CD14-positive monocyte (primary cell): ENCODE measurements at regions not wholly inside any gene's neighbourhood (a gene's known extent, or its start where the extent isn't known, plus 50 kb on each side); places are given as distances from the start of the nearest gene placed in this dataset.

Experiments
- DNase-seq, 3 donors: peaks; one replicate each; pipeline ENCODE4 v3.0.0-alpha.2; 2011 to 2022
- H2AFZ ChIP-seq: 2 replicates; pipeline ENCODE4 v1.6.0; 2012; ENCODE audit warnings: mild to moderate bottlenecking, low read depth, low read length, inconsistent platforms; ENCODE audit not compliant: insufficient read depth, poor library complexity, severe bottlenecking
- H3K27ac ChIP-seq, 2 donors: 1 replicate in 1 of 2; 2 replicates in 1 of 2; pipeline ENCODE4 v1.5.1; 2012 to 2013; ENCODE audit warnings: low read length in 2 of 2, control low read depth in 1 of 2, inconsistent platforms in 1 of 2, low read depth in 1 of 2, mild to moderate bottlenecking in 1 of 2
- H3K27me3 ChIP-seq, 2 donors: one replicate each; pipeline versions ENCODE4 v1.6.0 to v1.6.1; 2011 to 2013; ENCODE audit warnings: low read length in 2 of 2; ENCODE audit not compliant: control insufficient read depth in 2 of 2, insufficient read depth in 2 of 2
- H3K36me3 ChIP-seq, 2 donors: replicated peaks in 1 of 2; 1 replicate in 1 of 2; 2 replicates in 1 of 2; pipeline versions ENCODE4 v1.5.1 to v1.6.1; 2012 to 2013; ENCODE audit warnings: low read length in 2 of 2, control low read depth in 1 of 2, inconsistent platforms in 1 of 2, mild to moderate bottlenecking in 1 of 2; ENCODE audit not compliant: insufficient read depth in 2 of 2, control insufficient read depth in 1 of 2
- H3K4me1 ChIP-seq, 2 donors: 1 replicate in 1 of 2; 2 replicates in 1 of 2; pipeline versions ENCODE4 v1.5.1 to v1.6.1; 2012 to 2013; ENCODE audit warnings: low read length in 2 of 2, control low read depth in 1 of 2, inconsistent platforms in 1 of 2, mild to moderate bottlenecking in 1 of 2, moderate library complexity in 1 of 2; ENCODE audit not compliant: insufficient read depth in 2 of 2, control insufficient read depth in 1 of 2
- H3K4me2 ChIP-seq: replicated peaks from 2 replicates; pipeline ENCODE3; 2012; ENCODE audit warnings: low read length, moderate library complexity, mild to moderate bottlenecking; ENCODE audit not compliant: poor library complexity, severe bottlenecking; ENCODE audit errors: extremely low read depth
- H3K4me3 ChIP-seq, 3 experiments: fragments of 200-600 bp in 1 of 3; sonication (generic) in 1 of 3; replicated peaks in 1 of 3; 1 replicate in 2 of 3; 2 replicates in 1 of 3; pipeline ENCODE4 v1.5.1; 2011 to 2013; ENCODE audit warnings: low read length in 3 of 3, mild to moderate bottlenecking in 3 of 3, control low read depth in 2 of 3, low read depth in 2 of 3, inconsistent platforms in 1 of 3, moderate library complexity in 1 of 3
- H3K79me2 ChIP-seq: 2 replicates; pipeline ENCODE4 v1.6.0; 2012; ENCODE audit warnings: mild to moderate bottlenecking, control low read depth, inconsistent platforms, low read length, moderate library complexity; ENCODE audit not compliant: insufficient read depth
- H3K9ac ChIP-seq: 2 replicates; pipeline ENCODE4 v1.6.0; 2017; ENCODE audit warnings: low read length, mild to moderate bottlenecking; ENCODE audit not compliant: insufficient read depth, poor library complexity, severe bottlenecking
- H3K9me3 ChIP-seq, 2 donors: replicated peaks in 1 of 2; 1 replicate in 1 of 2; 2 replicates in 1 of 2; pipeline versions ENCODE4 v1.5.1 to v1.6.1; 2012 to 2013; ENCODE audit warnings: low read length in 2 of 2, control low read depth in 1 of 2; ENCODE audit not compliant: control insufficient read depth in 1 of 2, insufficient read depth in 1 of 2
- H4K20me1 ChIP-seq: 2 replicates; pipeline ENCODE4 v1.6.0; 2012; ENCODE audit warnings: mild to moderate bottlenecking, low read length, control low read depth, moderate library complexity; ENCODE audit not compliant: insufficient read depth
- H3K27ac Mint-ChIP-seq, 7 donors: one replicate each; pipeline ENCODE4 v1.8.0; 2020; ENCODE audit warnings: mild to moderate bottlenecking in 7 of 7, mixed read lengths in 7 of 7, moderate library complexity in 6 of 7, inconsistent platforms in 2 of 7
- H3K27me3 Mint-ChIP-seq, 3 donors: one replicate each; pipeline ENCODE4 v1.8.0; 2021 to 2022; ENCODE audit warnings: low read depth in 3 of 3, mild to moderate bottlenecking in 3 of 3, mixed read lengths in 3 of 3, moderate library complexity in 3 of 3, inconsistent platforms in 1 of 3
- H3K36me3 Mint-ChIP-seq, 2 donors: one replicate each; pipeline ENCODE4 v1.8.0; 2020; ENCODE audit warnings: mixed read lengths in 2 of 2, inconsistent platforms in 1 of 2, mild to moderate bottlenecking in 1 of 2
- H3K4me1 Mint-ChIP-seq: one replicate; pipeline ENCODE4 v1.8.0; 2020; ENCODE audit warnings: mild to moderate bottlenecking, mixed read lengths
- H3K4me3 Mint-ChIP-seq, 2 donors: one replicate each; pipeline ENCODE4 v1.8.0; 2020; ENCODE audit warnings: mild to moderate bottlenecking in 2 of 2, mixed read lengths in 2 of 2, moderate library complexity in 1 of 2
- H3K9me3 Mint-ChIP-seq, 7 donors: one replicate each; pipeline ENCODE4 v1.8.0; 2020 to 2022; ENCODE audit warnings: mixed read lengths in 7 of 7, mild to moderate bottlenecking in 6 of 7, moderate library complexity in 6 of 7, inconsistent platforms in 2 of 7
- CTCF ChIP-seq: fragments of 200-600 bp; IDR thresholded peaks from one replicate; pipeline ENCODE4 v1.8.0; 2022; ENCODE audit warnings: antibody characterized with exemption, mild to moderate bottlenecking
- WGBS: methylation state at CpG from one replicate; pipeline ENCODE4 v1.1.5; 2013; ENCODE audit warnings: missing lambda C conversion rate; ENCODE audit not compliant: insufficient coverage; 5-methylcytosine and 5-hydroxymethylcytosine counted together
- intact Hi-C, 2 donors: fragments of 100-400 bp; cut with micrococcal nuclease; formaldehyde crosslinking; loops; one replicate each; pipeline versions ENCODE4 v1.15.0 to v1.15.1; 2023

DNA sequence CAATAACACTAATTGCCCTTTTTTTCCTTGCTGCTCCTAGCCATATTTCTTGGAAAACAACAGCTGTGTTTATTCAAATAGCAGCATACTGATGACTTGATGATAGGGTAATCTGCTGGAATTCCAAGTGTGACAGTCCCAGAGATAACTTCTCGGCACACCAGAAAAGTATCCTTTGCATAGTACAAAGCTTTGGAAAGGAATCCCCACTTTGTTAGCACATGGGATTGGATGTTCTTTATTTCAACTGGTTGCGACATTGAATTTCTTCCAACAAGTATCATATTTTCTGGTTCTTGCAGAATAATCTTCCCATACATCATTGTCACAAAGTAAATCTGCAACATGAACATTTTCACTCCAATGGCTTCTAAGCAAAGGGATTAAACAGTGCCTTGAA lies 445.8 kb upstream of the ACVR2A start:
- Histone ChIP-seq H2AFZ (no peak overlapping the region), H3K9ac (no peak overlapping the region), H3K79me2 (no peaks in the 10 kb centered on the region), H3K4me1 (no peaks in the 10 kb centered on the region), H4K20me1 (no peaks in the 10 kb centered on the region), H3K27ac (no peak overlapping the region), H3K4me2 (no peak overlapping the region), H3K9me3 (no peaks in the 10 kb centered on the region), H3K4me3 (no peak overlapping the region), H3K27me3 (no peaks in the 10 kb centered on the region), H3K36me3 (no peaks in the 10 kb centered on the region)
- H3K4me1 Mint-ChIP-seq: no peaks in the 10 kb centered on the region
- peaks cover 0 to 12% (median 3%) of the 10 kb centered on the region in 7 donors for H3K9me3 Mint-ChIP-seq
- WGBS: no CpG with 5 or more reads among the region's 2 CpGs
- no peak for TF ChIP-seq CTCF
- no peak for DNase-seq
- no peaks in the 10 kb centered on the region for H3K36me3 Mint-ChIP-seq
- intact Hi-C loops: no loop called here
- no peak overlapping the region for H3K4me3 Mint-ChIP-seq
- peaks cover 0 to 1% (median 0%) of the 10 kb centered on the region in 3 donors for H3K27me3 Mint-ChIP-seq
- no peak overlapping the region for H3K27ac Mint-ChIP-seq

DNA sequence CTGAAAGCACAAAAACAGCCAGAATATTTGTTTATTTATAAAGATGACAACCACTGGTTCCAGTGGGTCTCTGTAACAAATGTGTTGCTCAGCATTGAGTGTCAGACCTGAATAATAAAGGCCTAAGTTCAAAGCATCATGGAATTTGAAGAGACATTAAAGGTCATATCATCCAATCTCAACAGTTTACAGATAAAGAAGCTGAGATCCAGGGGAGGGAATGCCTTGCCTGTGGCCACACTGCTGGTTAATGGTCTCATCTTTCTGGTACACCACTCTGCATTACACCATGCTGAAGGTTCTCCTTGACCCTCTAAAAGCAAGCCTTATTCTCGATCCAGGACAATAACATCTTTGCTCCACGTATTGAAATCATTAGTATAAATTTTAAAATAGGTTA lies 446.5 kb upstream of the ACVR2A start:
- WGBS: no CpG with 5 or more reads among the region's 2 CpGs

More for the DNA sequence above, 446.5 kb upstream of the ACVR2A start:
- Histone ChIP-seq H2AFZ (no peak overlapping the region), H3K27ac (no peak overlapping the region), H3K9me3 (no peaks in the 10 kb centered on the region), H3K4me3 (no peak overlapping the region), H3K4me2 (no peak overlapping the region), H3K27me3 (no peaks in the 10 kb centered on the region), H3K9ac (no peak overlapping the region), H3K36me3 (no peaks in the 10 kb centered on the region), H3K79me2 (no peaks in the 10 kb centered on the region), H4K20me1 (no peaks in the 10 kb centered on the region), H3K4me1 (no peaks in the 10 kb centered on the region)
- peaks cover 0 to 1% (median 0%) of the 10 kb centered on the region in 3 donors for H3K27me3 Mint-ChIP-seq
- H3K27ac Mint-ChIP-seq: no peak overlapping the region
- H3K36me3 Mint-ChIP-seq: no peaks in the 10 kb centered on the region
- no peak for DNase-seq
- H3K4me1 Mint-ChIP-seq: no peaks in the 10 kb centered on the region
- peaks cover 0 to 16% (median 6%) of the 10 kb centered on the region in 7 donors for H3K9me3 Mint-ChIP-seq
- intact Hi-C loops: no loop called here
- TF ChIP-seq CTCF: no peak
- no peak overlapping the region for H3K4me3 Mint-ChIP-seq
